GM21786 (cell line): ENCODE measurements at regions not wholly inside any gene's neighbourhood (a gene's known extent, or its start where the extent isn't known, plus 50 kb on each side); places are given as distances from the start of the nearest gene placed in this dataset.

Experiments
- ATAC-seq: cut with Tn5 transposase; IDR thresholded peaks from one replicate; pipeline ENCODE4 v1.9.1; 2021; ENCODE audit not compliant: unreplicated experiment

DNA sequence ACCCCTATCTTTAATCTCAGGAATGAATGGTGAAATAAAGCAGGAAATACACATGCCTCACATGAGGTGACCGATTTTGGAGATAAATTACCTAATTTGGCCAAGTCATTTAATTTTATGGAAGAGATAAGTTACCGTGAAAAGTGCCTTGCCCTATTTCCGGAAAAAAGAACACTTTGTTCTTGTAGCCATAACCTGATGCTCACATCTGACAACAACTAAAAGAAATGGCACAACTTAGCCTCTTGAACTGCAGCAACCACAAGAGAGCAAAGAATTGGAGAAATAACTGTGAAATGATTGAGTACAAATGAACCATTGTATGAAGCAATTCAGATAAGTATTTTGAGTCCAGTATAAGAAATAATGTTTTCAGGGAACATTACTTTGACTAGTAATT, 628.1 kb upstream of the TYRP1 start:
- ATAC-seq = no peak

- ATAC-seq = no peak
These were observed 627.5 kb upstream of the TYRP1 start for GRCh38 chr9:12065686-12066085.

DNA sequence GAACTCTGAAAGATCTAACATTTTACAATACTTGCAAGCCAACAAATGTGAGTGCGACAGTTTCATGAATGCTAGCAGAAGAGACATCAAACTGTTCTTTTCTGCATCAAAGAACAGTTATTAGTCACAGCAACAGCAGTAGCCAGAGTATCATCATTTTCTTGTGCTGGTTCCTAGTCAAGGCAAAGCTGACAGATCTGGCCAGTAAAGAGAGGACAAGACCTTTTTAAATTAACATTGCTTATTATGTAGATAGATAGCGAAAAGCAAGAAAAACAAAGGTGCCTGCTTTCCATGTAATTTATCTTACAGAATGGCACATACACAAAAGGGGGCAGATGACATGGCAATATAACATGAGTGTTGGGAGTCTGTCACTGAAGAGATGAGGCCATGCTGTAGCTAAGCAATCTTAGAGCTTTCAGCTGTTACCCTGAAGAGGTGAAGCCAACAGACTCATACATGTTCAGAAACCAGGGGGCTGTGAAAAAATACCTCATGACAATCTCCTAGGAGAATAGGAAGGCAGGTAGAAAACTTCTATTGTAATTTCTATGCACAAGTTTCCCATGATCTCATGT, 626.6 kb upstream of the TYRP1 start:
- ATAC-seq = no peak

- no peak for ATAC-seq
These were observed 623.8 kb upstream of the TYRP1 start for GRCh38 chr9:12069366-12069765.

DNA sequence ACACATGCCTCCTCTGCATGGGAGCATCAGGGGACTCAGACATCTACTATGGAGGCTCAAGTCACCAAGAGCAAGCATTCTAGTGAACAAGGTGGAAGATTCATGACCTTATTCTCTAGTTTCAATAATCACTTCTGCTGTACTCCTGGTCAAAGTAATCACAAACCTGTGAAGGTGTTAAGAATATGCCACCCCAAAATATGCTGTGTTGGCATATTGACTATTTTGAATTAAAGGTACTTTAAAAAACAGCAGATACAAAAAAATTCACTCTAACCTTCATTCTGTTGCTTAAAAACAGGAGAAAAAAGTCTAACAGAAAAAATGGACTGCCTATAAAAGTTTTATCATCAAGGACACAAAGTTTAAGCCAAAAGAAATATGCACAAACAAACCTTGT, 607.8 kb upstream of the TYRP1 start:
- no peak for ATAC-seq

DNA sequence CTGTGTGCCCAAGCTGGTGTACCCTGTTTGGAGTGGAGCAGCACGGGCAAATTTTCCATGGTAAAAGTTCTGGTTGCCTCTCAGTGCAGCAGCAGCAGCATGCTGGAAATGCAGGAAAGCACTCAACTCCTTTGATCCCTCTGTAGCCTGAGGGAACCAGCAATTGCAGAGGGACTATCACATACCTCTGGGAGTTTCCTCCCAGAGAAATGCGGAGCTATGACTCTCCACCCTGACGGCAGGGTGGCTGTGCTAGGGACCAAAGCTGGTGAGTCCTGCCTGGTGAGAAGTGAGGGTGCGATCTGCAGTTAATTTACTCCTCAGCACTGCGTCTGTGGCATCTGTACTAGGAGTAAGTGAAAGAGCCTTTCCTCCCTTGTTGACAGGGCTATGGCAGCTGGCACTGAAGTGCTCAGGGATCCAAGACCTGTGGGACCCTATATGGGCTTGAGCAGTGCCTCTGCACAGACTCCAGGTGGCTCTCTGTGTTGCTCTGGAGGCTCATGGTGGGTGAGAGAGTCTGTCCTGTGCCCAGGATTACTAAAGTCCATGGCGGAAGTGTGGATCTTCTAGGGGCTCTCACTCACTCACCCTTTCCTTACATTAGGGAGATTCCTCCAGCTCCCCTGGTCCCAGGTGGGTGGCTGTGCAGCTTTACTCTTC, 601.2 kb upstream of the TYRP1 start:
- no peak for ATAC-seq

DNA sequence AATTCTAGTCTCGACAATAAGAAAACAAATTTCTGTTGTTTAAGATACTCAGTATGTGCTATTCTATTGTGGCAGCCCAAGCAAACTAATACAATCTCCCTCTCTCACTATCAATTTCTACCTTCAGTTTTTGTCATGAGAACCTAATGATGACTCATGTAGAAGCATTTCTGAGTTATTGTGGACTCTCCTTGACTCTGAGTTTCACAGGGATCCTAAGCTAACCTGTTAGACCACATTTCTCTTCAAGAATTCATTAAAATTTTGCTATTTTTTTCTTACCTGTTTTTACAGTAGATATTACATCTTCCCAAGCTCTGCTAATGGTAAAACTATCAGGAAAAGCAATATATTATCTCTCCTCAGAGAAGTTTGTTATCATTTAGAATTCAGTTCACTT, 599.1 kb upstream of the TYRP1 start:
- no peak for ATAC-seq

- no peak for ATAC-seq
These were observed 597.3 kb upstream of the TYRP1 start for GRCh38 chr9:12095931-12096330.

GRCh38 chr9:12133416-12133815, 559.8 kb upstream of the TYRP1 start:
- no peak for ATAC-seq

GRCh38 chr9:12141422-12141821, 551.8 kb upstream of the TYRP1 start:
- no peak for ATAC-seq

- no peak for ATAC-seq
These were observed 537.6 kb upstream of the TYRP1 start for GRCh38 chr9:12155401-12156134.

DNA sequence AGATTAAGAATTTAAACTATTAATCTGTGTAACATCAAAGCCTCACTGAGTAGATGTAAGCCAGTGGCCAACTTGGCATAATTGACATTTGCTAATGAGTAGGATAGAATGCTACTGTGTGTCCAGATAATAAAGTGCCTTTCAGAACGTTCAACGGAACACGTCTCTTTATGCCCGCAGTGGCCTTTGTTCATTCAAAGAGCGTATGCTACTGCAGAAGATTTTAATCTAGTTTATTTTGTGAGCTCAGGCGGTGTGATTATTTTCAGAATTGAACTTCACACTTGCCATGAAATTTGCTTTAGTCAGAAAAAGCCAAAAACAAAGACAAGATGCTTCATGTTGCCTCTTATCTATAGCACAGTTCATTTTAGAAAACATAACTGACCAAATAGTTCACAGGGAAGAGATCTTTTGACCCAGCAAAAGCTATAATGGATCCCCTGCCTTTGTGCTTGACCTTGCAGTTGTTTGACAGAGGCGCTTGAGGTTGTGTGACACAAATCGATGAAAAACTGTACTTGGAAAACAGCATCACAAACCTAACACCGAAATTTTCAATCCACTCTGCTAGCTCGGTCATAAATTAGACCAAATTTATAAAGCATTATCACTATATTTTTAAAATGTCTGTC, 530.9 kb upstream of the TYRP1 start:
- no peak for ATAC-seq

GRCh38 chr9:12163723-12164458, 529.3 kb upstream of the TYRP1 start:
- no peak for ATAC-seq

DNA sequence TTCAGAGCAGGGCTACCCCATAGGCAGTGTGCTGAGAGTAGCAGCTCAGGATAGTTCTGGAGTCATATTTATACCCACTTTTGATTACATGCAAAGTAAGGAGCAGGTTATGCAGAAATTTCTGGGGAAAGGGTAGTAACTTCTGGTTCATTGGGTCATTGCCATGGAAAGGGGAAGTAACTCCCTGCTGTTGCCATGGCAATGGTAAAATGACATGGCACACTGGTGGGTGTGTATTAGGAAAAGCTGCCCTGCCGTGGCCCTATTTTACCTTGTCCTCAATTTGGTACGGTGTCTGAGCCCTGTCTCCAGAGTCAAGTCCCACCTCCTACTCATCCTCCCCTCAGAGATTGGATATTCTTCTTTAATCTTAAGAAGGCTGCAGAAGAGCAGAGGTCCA, 526.7 kb upstream of the TYRP1 start:
- no peak for ATAC-seq

- ATAC-seq = no peak
These were observed 522.7 kb upstream of the TYRP1 start for GRCh38 chr9:12170456-12170855.

- ATAC-seq = no peak
These were observed 514.6 kb upstream of the TYRP1 start for GRCh38 chr9:12178634-12179033.

DNA sequence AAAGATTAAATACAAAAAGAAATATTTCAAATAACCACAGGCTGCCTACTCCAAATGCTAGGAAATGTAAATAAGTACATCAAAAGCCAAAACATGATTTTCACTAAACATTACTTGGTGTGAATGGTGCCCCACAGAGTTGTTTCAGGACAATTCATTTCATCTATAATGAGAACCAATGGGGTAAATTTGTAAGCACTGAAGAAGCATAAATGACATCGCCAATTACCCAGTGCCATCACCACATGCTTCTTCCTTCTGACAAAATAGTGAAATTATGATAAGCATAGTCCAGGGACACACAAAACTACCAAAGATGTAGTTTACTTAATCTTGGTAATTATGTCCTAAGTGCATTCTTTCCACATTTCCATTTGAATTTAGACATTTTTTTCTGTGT, 510.4 kb upstream of the TYRP1 start:
- ATAC-seq = no peak

- ATAC-seq = no peak
These were observed 509.9 kb upstream of the TYRP1 start for GRCh38 chr9:12183321-12183720.

DNA sequence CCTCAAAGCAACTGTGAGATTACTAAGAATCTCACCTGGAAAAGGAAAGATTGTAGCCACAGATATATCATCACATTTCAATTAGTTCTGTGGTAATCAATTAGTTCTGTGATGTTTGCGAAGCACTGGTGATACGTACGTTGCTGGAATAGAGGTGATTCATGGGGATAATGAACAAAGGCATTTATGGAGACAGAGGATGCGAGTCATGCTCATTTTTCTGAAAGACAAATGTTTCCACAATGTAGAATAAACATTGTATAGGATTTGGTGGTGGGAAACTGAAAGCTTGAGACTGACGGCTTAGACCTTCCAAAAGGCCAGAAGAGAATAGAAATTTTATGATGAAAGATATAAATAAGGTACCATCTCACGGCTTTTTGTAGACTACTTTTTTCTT, 507.3 kb upstream of the TYRP1 start:
- ATAC-seq = no peak

GRCh38 chr9:12191630-12192029, 501.6 kb upstream of the TYRP1 start:
- no peak for ATAC-seq

GRCh38 chr9:12194731-12195130, 498.5 kb upstream of the TYRP1 start:
- no peak for ATAC-seq
